ENCODE measurements at regions not wholly inside any gene's neighbourhood (a gene's known extent, or its start where the extent isn't known, plus 50 kb on each side); places are given as distances from the start of the nearest gene placed in this dataset.

- H3K4me3 ChIP-seq (ENCODE audit: low read length): no peak overlapping the region
- H3K4me3 Mint-ChIP-seq: no peak overlapping the region
- DNase-seq (no peak), ATAC-seq (no peak)
- peaks cover 14 to 19% of the 10 kb centered on the region in 2 donors for H3K9me3 Mint-ChIP-seq
- no peaks in the 10 kb centered on the region for H3K27me3 ChIP-seq (ENCODE audit: control insufficient read depth, insufficient read depth, low read length)
- intact Hi-C loops (cut with micrococcal nuclease): no loop called here
- no peaks in the 10 kb centered on the region for H3K36me3 ChIP-seq (ENCODE audit: control insufficient read depth, insufficient read depth, low read length)
- TF ChIP-seq CTCF (IDR thresholded peaks at IDR 0.05): no peak
- H3K4me1 ChIP-seq (ENCODE audit: control insufficient read depth, insufficient read depth, low read length): no peaks in the 10 kb centered on the region
- H3K27ac ChIP-seq (ENCODE audit: low read length): no peak overlapping the region
- no peaks in the 10 kb centered on the region for H3K4me1 Mint-ChIP-seq
- no peaks in the 10 kb centered on the region for H3K36me3 Mint-ChIP-seq
- no CpG with 5 or more reads among the region's 1 CpG for WGBS (ENCODE audit: insufficient coverage)
- H3K27ac Mint-ChIP-seq: no peak overlapping the region
- H3K9me3 ChIP-seq (ENCODE audit: control insufficient read depth, insufficient read depth, low read length): peaks cover 4% of the 10 kb centered on the region
- H3K27me3 Mint-ChIP-seq (ENCODE audit: low read depth in 2 of 2): no peaks in the 10 kb centered on the region
These were observed 80.6 kb upstream of the LRRTM4 start for GRCh38 chr2:77602771-77603170.

DNA sequence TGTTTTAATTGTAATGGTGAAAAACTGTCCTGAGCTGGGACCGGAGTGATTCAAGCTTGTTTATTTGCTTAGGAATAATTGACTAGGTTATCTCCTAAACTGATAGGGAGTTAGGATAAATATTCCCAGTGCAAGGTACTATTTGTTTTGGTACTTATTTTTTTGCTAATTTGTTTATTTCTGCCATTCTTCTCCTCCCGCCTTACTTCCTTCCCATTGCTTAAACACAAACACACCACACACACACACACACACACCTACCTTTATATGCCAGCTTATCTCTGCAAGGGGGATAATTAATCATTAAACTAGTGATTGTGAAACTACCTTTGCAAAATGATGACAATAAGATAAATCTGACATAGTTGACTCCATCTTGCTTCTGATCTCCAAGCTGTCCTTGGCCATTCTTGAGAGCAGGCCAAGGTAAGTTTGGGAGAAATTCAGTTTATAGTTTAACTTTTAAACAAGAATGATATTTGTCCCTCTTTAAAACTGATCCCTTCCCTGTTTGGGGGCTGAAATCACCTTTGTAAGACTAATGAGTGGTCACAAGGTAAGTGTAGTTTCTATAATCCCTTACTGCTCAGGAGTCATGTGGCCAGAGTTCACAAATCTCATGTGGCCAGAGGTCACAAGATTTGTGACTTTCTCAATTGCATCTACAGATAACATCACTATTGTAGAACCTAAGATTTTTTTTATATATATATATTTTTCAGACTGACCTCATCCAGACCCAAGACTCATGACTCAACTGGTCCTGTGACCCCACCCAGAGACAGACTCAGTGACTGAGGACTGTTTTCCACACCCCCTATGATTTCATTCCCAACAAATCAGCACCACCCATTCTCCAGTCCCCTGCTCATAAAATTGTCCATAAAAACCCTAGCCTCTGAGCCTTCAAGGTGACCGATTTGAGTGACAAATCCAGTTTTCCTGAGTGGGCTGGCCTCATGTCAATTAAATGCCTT lies 83.1 kb upstream of the LRRTM4 start:
- Mint-ChIP-seq H3K36me3 (no peaks in the 10 kb centered on the region), H3K4me3 (no peak overlapping the region)
- intact Hi-C loops (cut with micrococcal nuclease): no loop called here

DNA sequence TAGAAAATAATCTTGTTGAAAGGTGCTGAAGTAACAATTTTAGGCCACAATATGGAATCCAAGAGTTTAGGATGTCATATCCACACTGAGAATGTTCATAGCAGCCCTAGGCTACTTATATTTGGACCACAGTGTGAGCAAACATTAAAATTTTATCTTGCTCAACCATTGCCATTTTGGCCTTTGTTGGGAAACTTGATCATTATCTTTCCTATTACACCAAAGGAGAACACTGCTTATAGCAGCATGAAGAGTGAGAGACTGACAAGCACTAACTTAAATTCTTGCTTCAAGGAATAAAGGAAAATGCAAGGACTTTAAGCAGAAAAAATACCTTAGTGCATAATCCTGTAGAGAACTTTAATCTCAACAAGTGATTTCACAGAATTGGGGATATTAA lies 86.3 kb upstream of the LRRTM4 start:
- ATAC-seq (no peak), DNase-seq (no peak)
- H3K27ac Mint-ChIP-seq: no peak overlapping the region
- H3K4me3 Mint-ChIP-seq: no peak overlapping the region
- H3K27me3 Mint-ChIP-seq (ENCODE audit: low read depth in 2 of 2): no peaks in the 10 kb centered on the region
- Histone ChIP-seq H3K27ac (ENCODE audit: low read length) (no peak overlapping the region), H3K4me1 (ENCODE audit: control insufficient read depth, insufficient read depth, low read length) (no peaks in the 10 kb centered on the region), H3K4me3 (ENCODE audit: low read length) (no peak overlapping the region), H3K9me3 (ENCODE audit: control insufficient read depth, insufficient read depth, low read length) (peaks cover 35% of the 10 kb centered on the region), H3K36me3 (ENCODE audit: control insufficient read depth, insufficient read depth, low read length) (no peaks in the 10 kb centered on the region), H3K27me3 (ENCODE audit: control insufficient read depth, insufficient read depth, low read length) (no peaks in the 10 kb centered on the region)
- intact Hi-C loops (cut with micrococcal nuclease): no loop called here
- H3K4me1 Mint-ChIP-seq: no peaks in the 10 kb centered on the region
- H3K9me3 Mint-ChIP-seq: peaks cover 16 to 21% of the 10 kb centered on the region in 2 donors
- peaks cover 5% of the 10 kb centered on the region for H3K36me3 Mint-ChIP-seq
- no peak for TF ChIP-seq CTCF (IDR thresholded peaks at IDR 0.05)

More for the DNA sequence above, 83.1 kb upstream of the LRRTM4 start:
- Histone ChIP-seq H3K27ac (ENCODE audit: low read length) (no peak overlapping the region), H3K36me3 (ENCODE audit: control insufficient read depth, insufficient read depth, low read length) (no peaks in the 10 kb centered on the region), H3K9me3 (ENCODE audit: control insufficient read depth, insufficient read depth, low read length) (peaks cover 12% of the 10 kb centered on the region), H3K4me1 (ENCODE audit: control insufficient read depth, insufficient read depth, low read length) (no peaks in the 10 kb centered on the region), H3K4me3 (ENCODE audit: low read length) (no peak overlapping the region), H3K27me3 (ENCODE audit: control insufficient read depth, insufficient read depth, low read length) (no peaks in the 10 kb centered on the region)
- no peaks in the 10 kb centered on the region for H3K4me1 Mint-ChIP-seq
- DNase-seq (no peak), ATAC-seq (no peak)
- WGBS (ENCODE audit: insufficient coverage): 76% methylated on average over 2 of the region's 3 CpGs
- no peaks in the 10 kb centered on the region for H3K27me3 Mint-ChIP-seq (ENCODE audit: low read depth in 2 of 2)
- peaks cover 12 to 18% of the 10 kb centered on the region in 2 donors for H3K9me3 Mint-ChIP-seq
- no peak for TF ChIP-seq CTCF (IDR thresholded peaks at IDR 0.05)
- no peak overlapping the region for H3K27ac Mint-ChIP-seq

All from natural killer cell (primary cell).